Prostate gland (tissue), 2 donors: ENCODE measurements at regions not wholly inside any gene's neighbourhood (a gene's known extent, or its start where the extent isn't known, plus 50 kb on each side); places are given as distances from the start of the nearest gene placed in this dataset.

ENCODE experiments used
- DNase-seq: peaks from one replicate; pipeline ENCODE4 v3.0.0-alpha.2; 2019; ENCODE audit warnings: low spot score
- H3K27ac ChIP-seq, 2 donors: fragments of 200-600 bp; sonication (generic); 2 replicates each; pipeline ENCODE4 v1.5.1; 2017 to 2019
- H3K27me3 ChIP-seq: fragments of 200-600 bp; sonication (generic); replicated peaks from 2 replicates; pipeline ENCODE4 v1.5.1; 2019; ENCODE audit not compliant: insufficient read depth
- H3K36me3 ChIP-seq, 2 donors: fragments of 200-600 bp; sonication (generic); 1 replicate in 1 of 2; 2 replicates in 1 of 2; pipeline versions ENCODE4 v1.5.1 to v1.8.1; 2017 to 2019
- H3K4me1 ChIP-seq: fragments of 200-600 bp; sonication (generic); replicated peaks from 2 replicates; pipeline ENCODE4 v1.5.1; 2019
- H3K4me3 ChIP-seq, 2 donors: fragments of 200-600 bp; sonication (generic); 2 replicates each; pipeline ENCODE4 v1.5.1; 2017 to 2019
- H3K9me3 ChIP-seq: fragments of 200-600 bp; sonication (generic); 2 replicates; pipeline ENCODE4 v1.5.1; 2017
- CTCF ChIP-seq, 4 experiments: fragments of 200-600 bp in 2 of 4; fragments of 450-650 bp in 2 of 4; sonication (generic) in 2 of 4; IDR thresholded peaks; 1 replicate in 3 of 4; 2 replicates in 1 of 4; pipeline ENCODE4 v1.5.1; 2016 to 2019; ENCODE audit warnings: antibody characterized with exemption in 4 of 4, mild to moderate bottlenecking in 2 of 4, moderate library complexity in 2 of 4
- POLR2A ChIP-seq: fragments of 450-650 bp; IDR thresholded peaks from one replicate; pipeline ENCODE4 v1.6.1; 2016; ENCODE audit warnings: antibody characterized with exemption, mild to moderate bottlenecking
- POLR2AphosphoS5 ChIP-seq: sonication (generic); formaldehyde crosslinking; IDR thresholded peaks from one replicate; pipeline ENCODE4 v1.6.1; 2017; ENCODE audit warnings: antibody characterized with exemption
- WGBS: methylation state at CpG from one replicate; pipeline ENCODE4 v1.1.5; 2018; 5-methylcytosine and 5-hydroxymethylcytosine counted together
- intact Hi-C: fragments of 100-400 bp; cut with DNase I; formaldehyde crosslinking; loops from one replicate; pipeline ENCODE4 v1.14.2; 2022

- DNase-seq = no peak
- TF ChIP-seq POLR2AphosphoS5 (no peak), POLR2A (no peak), CTCF (IDR thresholded peaks at IDR 0.05) (no peak)
- Histone ChIP-seq H3K36me3 (no peaks in the 10 kb centered on the region), H3K27ac (no peak overlapping the region), H3K9me3 (no peaks in the 10 kb centered on the region), H3K27me3 (no peaks in the 10 kb centered on the region), H3K4me1 (no peaks in the 10 kb centered on the region), H3K4me3 (no peak overlapping the region)
- WGBS = 84% methylated on average over 5 of the region's 5 CpGs
- intact Hi-C loops = no loop called here
Observed at GRCh38 chr13:109389456-109389855, 396.9 kb downstream of the IRS2 start.

GRCh38 chr13:109387471-109387870, 398.9 kb downstream of the IRS2 start:
- Histone ChIP-seq H3K9me3 (no peaks in the 10 kb centered on the region), H3K27me3 (no peaks in the 10 kb centered on the region), H3K27ac (no peak overlapping the region), H3K4me3 (no peak overlapping the region), H3K36me3 (no peaks in the 10 kb centered on the region), H3K4me1 (no peaks in the 10 kb centered on the region)
- TF ChIP-seq CTCF (IDR thresholded peaks at IDR 0.05) (no peak), POLR2AphosphoS5 (no peak), POLR2A (no peak)
- 92% methylated on average over 7 of the region's 7 CpGs for WGBS
- no peak for DNase-seq
- intact Hi-C loops = no loop called here

DNA sequence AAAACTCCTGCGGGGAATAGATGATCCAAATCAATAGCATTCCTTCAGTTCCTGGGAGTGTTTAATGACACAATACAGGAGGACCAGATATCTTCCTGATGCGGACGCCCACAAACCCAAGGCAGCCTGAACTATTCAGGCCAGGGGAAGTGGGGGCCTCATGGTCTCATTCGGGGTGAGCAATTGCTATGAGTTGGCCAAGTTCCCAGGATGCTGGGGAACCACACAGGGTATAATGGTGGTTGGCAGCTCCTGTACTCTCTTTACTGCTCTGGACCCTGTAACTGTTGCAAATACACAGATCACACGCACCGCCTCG, 401.2 kb downstream of the IRS2 start:
- Histone ChIP-seq H3K4me3 (no peak overlapping the region), H3K9me3 (no peaks in the 10 kb centered on the region), H3K27ac (no peak overlapping the region), H3K4me1 (no peaks in the 10 kb centered on the region), H3K36me3 (no peaks in the 10 kb centered on the region), H3K27me3 (no peaks in the 10 kb centered on the region)
- 41% methylated on average over 7 of the region's 7 CpGs for WGBS
- no peak for TF ChIP-seq POLR2A
- TF ChIP-seq POLR2AphosphoS5 = no peak
- TF ChIP-seq CTCF (IDR thresholded peaks at IDR 0.05) = no peak
- intact Hi-C loops = no loop called here
- no peak for DNase-seq

DNA sequence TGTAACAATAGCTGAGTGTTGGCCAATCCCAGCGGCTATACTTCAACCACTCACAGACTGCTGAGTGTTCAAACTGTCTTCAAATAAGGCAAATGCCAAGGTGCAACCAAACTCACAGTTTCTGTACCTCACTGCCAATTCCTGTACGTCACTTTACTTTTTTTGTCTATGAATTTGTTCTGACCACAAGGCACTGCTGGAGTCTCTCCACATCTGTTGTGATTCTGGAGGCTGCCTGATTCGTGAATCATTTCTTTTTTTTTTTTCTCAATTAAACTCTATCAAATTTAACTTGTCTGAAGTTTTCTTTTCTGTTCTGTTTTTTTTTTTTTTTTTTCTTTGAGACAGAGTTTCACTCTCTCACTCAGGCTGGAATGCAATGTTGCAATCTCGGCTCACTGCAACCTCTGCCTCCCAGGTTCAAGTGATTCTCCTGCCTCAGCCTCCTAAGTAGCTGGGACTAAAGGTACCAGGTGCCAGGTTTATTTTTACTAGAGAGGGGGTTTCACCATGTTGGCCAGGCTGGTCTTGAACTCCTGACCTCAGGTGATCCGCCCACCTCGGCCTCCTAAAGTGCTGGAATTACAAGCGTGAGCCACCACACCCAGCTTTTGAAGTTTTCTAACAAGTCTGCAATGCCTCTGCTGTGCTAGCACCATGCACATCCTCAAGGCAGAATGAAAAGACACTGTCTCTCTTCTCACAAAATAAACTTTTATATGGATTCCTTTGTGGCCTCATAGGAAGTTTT, 401.7 kb downstream of the IRS2 start:
- no peak for DNase-seq
- Histone ChIP-seq H3K9me3 (no peaks in the 10 kb centered on the region), H3K27ac (no peak overlapping the region), H3K36me3 (no peaks in the 10 kb centered on the region), H3K4me1 (no peaks in the 10 kb centered on the region), H3K4me3 (no peak overlapping the region), H3K27me3 (no peaks in the 10 kb centered on the region)
- intact Hi-C loops = no loop called here
- WGBS = 47% methylated on average over 7 of the region's 7 CpGs
- TF ChIP-seq CTCF (IDR thresholded peaks at IDR 0.05) (no peak), POLR2A (no peak), POLR2AphosphoS5 (no peak)

DNA sequence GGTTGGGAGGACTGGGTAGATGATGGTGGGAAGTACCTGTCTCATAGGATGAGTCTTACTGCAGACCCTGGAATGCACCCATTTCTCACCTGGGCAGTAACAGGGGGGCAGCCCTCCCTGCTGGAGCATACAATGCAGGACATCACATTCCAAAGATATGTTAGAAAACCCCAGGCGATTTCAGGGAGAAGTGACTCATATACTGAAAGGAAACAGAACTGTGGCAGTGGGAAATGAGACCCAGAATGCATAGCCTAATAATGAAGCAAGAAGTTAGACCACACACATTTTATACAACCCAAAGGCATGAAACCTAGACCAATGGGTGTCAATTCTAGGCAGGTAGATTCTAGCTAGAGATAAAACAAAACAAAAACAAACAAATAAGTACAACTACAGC, 402.7 kb downstream of the IRS2 start:
- no peaks in the 10 kb centered on the region for H3K36me3 ChIP-seq
- DNase-seq = no peak
- WGBS = 76% methylated on average over 1 of the region's 1 CpG
- no peak for TF ChIP-seq POLR2A
- TF ChIP-seq POLR2AphosphoS5 = no peak
- TF ChIP-seq CTCF (IDR thresholded peaks at IDR 0.05) = no peak
- intact Hi-C loops = no loop called here
- no peak overlapping the region for H3K27ac ChIP-seq
- no peak overlapping the region for H3K4me3 ChIP-seq
- no peaks in the 10 kb centered on the region for H3K27me3 ChIP-seq
- no peaks in the 10 kb centered on the region for H3K9me3 ChIP-seq
- no peaks in the 10 kb centered on the region for H3K4me1 ChIP-seq
